Testis (tissue), 2 donors: ENCODE measurements at regions not wholly inside any gene's neighbourhood (a gene's known extent, or its start where the extent isn't known, plus 50 kb on each side); places are given as distances from the start of the nearest gene placed in this dataset.
A peak's percentile ranks its signal among the peaks of the same experiment; 100 is the strongest.

ENCODE experiments used
- DNase-seq: peaks from one replicate; pipeline ENCODE4 v3.0.0-alpha.2; 2019
- H3K27ac ChIP-seq, 2 donors: fragments of 200-600 bp; sonication (generic); one replicate each; pipeline ENCODE4 v1.5.1; 2019
- H3K27me3 ChIP-seq: fragments of 200-600 bp; sonication (generic); one replicate; pipeline ENCODE4 v1.5.1; 2019
- H3K36me3 ChIP-seq: fragments of 200-600 bp; sonication (generic); one replicate; pipeline ENCODE4 v1.5.1; 2017; ENCODE audit warnings: low read depth; ENCODE audit errors: missing control alignments
- H3K4me1 ChIP-seq: fragments of 200-600 bp; sonication (generic); one replicate; pipeline ENCODE4 v1.5.1; 2019
- H3K4me3 ChIP-seq, 2 donors: fragments of 200-600 bp; sonication (generic); one replicate each; pipeline ENCODE4 v1.5.1; 2017 to 2019
- H3K9me3 ChIP-seq: fragments of 200-600 bp; sonication (generic); one replicate; pipeline ENCODE4 v1.5.1; 2017
- POLR2A ChIP-seq: fragments of 450-650 bp; IDR thresholded peaks from one replicate; pipeline ENCODE4 v1.6.1; 2017; ENCODE audit warnings: antibody characterized with exemption, mild to moderate bottlenecking, moderate library complexity
- whole genome bisulfite sequencing, 2 donors: methylation state at CpG; one replicate each; pipeline ENCODE4 v1.1.5; 2018; 5-methylcytosine and 5-hydroxymethylcytosine counted together
- intact Hi-C: fragments of 100-400 bp; cut with DNase I; formaldehyde crosslinking; loops from one replicate; pipeline ENCODE4 v1.15.1; 2023; ENCODE audit warnings: low total_unique reads
- TF ChIP-seq, protein P1 (sequence below), 3 experiments: fragments of 450-650 bp in 2 of 3; fragments of 200-600 bp in 1 of 3; sonication (generic) in 1 of 3; IDR thresholded peaks; one replicate each; pipeline ENCODE4 v1.5.1; 2016 to 2019; ENCODE audit warnings: antibody characterized with exemption in 3 of 3, mild to moderate bottlenecking in 2 of 3, moderate library complexity in 1 of 3

DNA sequence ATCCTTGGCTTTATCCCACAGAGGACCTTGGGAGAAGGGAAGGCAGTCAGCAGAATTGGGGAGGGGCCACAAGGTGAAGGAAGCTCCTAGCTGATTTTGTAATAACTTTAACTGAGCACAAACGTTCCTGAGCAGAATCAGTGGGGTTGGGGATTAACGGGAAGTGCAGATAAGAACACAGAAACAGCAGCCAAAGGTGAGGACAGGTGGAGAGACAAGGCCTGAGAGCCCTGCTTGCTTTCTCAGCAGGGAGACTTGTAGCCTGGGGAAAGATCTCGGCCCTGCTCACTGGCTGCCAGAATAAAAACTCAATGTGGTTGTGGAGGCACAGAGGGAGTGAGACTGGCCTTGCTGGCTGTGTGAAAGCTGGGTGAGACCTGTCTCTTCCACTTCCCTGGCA, 265.2 kb upstream of the FAT3 start:
- H3K27me3 ChIP-seq, result no peaks in the 10 kb centered on the region
- no peaks in the 10 kb centered on the region for H3K36me3 ChIP-seq
- no peak overlapping the region for H3K4me3 ChIP-seq
- no peaks in the 10 kb centered on the region for H3K4me1 ChIP-seq
- H3K9me3 ChIP-seq, result no peaks in the 10 kb centered on the region
- WGBS, 2 donors, result 76 to 80% methylated on average over 3 of the region's 3 CpGs
- intact Hi-C loops, result no loop called here
- TF ChIP-seq POLR2A, result no peak
- TF ChIP-seq, protein P1, sequence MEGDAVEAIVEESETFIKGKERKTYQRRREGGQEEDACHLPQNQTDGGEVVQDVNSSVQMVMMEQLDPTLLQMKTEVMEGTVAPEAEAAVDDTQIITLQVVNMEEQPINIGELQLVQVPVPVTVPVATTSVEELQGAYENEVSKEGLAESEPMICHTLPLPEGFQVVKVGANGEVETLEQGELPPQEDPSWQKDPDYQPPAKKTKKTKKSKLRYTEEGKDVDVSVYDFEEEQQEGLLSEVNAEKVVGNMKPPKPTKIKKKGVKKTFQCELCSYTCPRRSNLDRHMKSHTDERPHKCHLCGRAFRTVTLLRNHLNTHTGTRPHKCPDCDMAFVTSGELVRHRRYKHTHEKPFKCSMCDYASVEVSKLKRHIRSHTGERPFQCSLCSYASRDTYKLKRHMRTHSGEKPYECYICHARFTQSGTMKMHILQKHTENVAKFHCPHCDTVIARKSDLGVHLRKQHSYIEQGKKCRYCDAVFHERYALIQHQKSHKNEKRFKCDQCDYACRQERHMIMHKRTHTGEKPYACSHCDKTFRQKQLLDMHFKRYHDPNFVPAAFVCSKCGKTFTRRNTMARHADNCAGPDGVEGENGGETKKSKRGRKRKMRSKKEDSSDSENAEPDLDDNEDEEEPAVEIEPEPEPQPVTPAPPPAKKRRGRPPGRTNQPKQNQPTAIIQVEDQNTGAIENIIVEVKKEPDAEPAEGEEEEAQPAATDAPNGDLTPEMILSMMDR (IDR thresholded peaks at IDR 0.05), result no peak
- DNase-seq, result no peak
- H3K27ac ChIP-seq, result no peak overlapping the region

DNA sequence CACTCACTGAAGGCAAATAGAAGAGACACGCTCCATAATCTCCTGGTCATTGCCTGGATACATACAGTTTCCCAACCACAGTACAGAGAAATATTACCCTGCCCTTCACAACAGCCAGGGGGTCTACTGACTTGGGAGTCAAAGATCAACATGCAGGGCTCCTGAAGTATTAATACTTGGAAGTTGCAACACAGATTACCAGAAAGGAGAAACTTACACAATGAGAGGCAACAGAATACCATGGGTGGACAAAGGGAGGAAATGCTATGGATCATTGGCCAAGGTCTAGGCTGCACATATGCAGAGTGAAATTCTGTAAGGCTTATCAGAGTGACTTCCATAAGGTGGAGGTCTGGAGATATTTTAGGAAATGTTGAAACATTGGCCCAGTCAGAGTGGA, 267.9 kb upstream of the FAT3 start:
- no peaks in the 10 kb centered on the region for H3K36me3 ChIP-seq
- DNase-seq, result no peak
- no peaks in the 10 kb centered on the region for H3K27me3 ChIP-seq
- TF ChIP-seq POLR2A, result no peak
- TF ChIP-seq, protein P1 (IDR thresholded peaks at IDR 0.05), result no peak
- H3K4me3 ChIP-seq, result no peak overlapping the region
- 88 to 92% methylated on average over 1 of the region's 1 CpG for WGBS, 2 donors
- H3K9me3 ChIP-seq, result no peaks in the 10 kb centered on the region
- no peak overlapping the region for H3K27ac ChIP-seq
- H3K4me1 ChIP-seq, result no peaks in the 10 kb centered on the region
- intact Hi-C loops, result no loop called here

DNA sequence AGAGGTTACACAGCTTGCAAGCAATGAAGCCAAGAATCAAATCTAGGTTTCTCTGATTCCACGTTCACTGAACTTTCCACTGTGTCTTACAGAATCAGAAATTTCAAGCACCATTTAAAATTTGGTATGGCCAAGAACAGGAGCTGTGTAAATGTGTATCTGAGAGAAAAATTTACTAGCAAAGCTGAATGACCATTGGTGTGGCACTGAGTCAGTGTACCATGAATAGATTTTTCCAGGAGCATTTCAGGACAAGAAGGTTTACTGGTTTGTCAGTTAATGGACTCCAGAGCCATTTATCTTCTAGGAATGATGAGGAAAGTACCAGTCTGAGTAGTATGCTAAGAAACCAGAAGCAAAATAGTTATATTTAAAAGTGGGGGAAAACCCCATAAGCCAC, 269.4 kb upstream of the FAT3 start:
- Histone ChIP-seq H3K27ac (no peak overlapping the region), H3K4me1 (no peaks in the 10 kb centered on the region), H3K36me3 (no peaks in the 10 kb centered on the region), H3K9me3 (no peaks in the 10 kb centered on the region), H3K4me3 (no peak overlapping the region), H3K27me3 (no peaks in the 10 kb centered on the region)
- intact Hi-C loops, result no loop called here
- 67 to 84% methylated on average over 1 of the region's 1 CpG for WGBS, 2 donors
- TF ChIP-seq POLR2A, result no peak
- TF ChIP-seq, protein P1 (IDR thresholded peaks at IDR 0.05), result no peak
- no peak for DNase-seq

DNA sequence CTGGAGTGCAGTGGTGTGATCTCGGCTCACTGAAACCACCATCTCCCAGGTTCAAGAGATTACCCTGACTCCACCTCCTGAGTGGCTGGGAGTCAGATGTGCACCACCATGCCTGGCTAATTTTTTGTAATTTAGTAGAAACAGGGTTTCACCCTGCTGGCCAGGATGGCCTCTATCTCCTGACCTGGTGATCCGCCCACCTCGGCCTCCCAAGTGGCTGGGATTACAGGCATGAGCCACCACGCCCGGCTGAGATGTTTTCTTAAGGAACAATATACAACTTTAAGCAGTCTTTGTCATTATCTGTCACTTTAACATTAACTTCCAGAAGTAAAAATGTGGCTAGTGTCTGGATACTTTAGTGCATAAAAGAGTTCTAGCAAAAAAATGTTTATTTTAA, 272.6 kb upstream of the FAT3 start:
- Histone ChIP-seq H3K27ac (no peak overlapping the region), H3K9me3 (no peaks in the 10 kb centered on the region), H3K36me3 (no peaks in the 10 kb centered on the region), H3K4me1 (peaks cover 4% of the 10 kb centered on the region), H3K4me3 (no peak overlapping the region), H3K27me3 (no peaks in the 10 kb centered on the region)
- 92 to 96% methylated on average over 5 of the region's 5 CpGs for WGBS, 2 donors
- TF ChIP-seq POLR2A, result no peak
- TF ChIP-seq, protein P1 (IDR thresholded peaks at IDR 0.05), result no peak
- intact Hi-C loops, result no loop called here
- DNase-seq, result no peak

DNA sequence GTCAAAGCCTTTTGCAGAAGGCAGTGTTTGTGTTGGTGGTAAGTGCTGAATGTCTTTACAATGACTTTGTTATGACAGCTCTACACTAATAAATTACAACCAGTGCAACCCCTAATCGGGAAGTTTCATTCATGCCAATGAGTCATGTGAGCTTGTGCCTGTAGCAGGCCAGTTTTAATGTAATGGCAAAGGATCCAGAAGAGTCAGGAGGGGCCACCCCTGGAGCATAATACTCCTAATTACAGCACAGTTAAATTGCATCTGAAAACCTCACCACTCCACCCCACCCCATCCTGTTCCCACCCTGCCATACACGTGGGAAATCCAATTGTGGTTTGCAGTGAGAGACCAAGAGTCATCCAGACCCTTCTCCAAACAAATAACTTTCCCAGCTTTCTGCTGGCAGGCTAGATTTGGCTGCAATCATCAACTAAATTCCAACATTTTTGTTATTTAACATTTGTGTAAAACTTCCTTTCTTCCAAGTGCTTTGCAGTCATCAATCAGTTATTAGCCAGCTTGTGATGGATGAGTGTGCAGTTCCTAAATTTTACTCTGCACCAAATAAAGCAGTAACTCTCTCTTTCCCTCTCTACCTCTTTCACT, 277.3 kb upstream of the FAT3 start:
- H3K4me1 ChIP-seq, result peaks cover 11% of the 10 kb centered on the region
- no peaks in the 10 kb centered on the region for H3K9me3 ChIP-seq
- no peak overlapping the region for H3K27ac ChIP-seq
- H3K27me3 ChIP-seq, result no peaks in the 10 kb centered on the region
- DNase-seq, result peak; percentile 14
- TF ChIP-seq POLR2A, result no peak
- TF ChIP-seq, protein P1 (IDR thresholded peaks at IDR 0.05), result no peak
- no peak overlapping the region for H3K4me3 ChIP-seq
- 23 to 35% methylated on average over 2 of the region's 2 CpGs for WGBS, 2 donors
- intact Hi-C loops, result no loop called here
- H3K36me3 ChIP-seq, result no peaks in the 10 kb centered on the region
